Body of pancreas (tissue), 4 donors: ENCODE measurements at regions not wholly inside any gene's neighbourhood (a gene's known extent, or its start where the extent isn't known, plus 50 kb on each side); places are given as distances from the start of the nearest gene placed in this dataset.

ENCODE experiments used
- ATAC-seq: fragments of 150-250 bp; one replicate; pipeline ENCODE4 v1.9.1; 2016
- DNase-seq, 4 donors: peaks; one replicate each; pipeline ENCODE4 v3.0.0-alpha.2; 2019
- H3K27ac ChIP-seq, 4 donors: fragments of 200-600 bp; sonication (generic); 1 replicate in 3 of 4; 2 replicates in 1 of 4; pipeline versions ENCODE4 v1.5.1 to v1.6.1; 2016 to 2019; ENCODE audit warnings: mild to moderate bottlenecking in 1 of 4, mixed read lengths in 1 of 4, moderate library complexity in 1 of 4
- H3K27me3 ChIP-seq, 2 donors: fragments of 200-600 bp; sonication (generic); one replicate each; pipeline ENCODE4 v1.6.0; 2016; ENCODE audit warnings: mild to moderate bottlenecking in 1 of 2
- H3K36me3 ChIP-seq, 2 donors: fragments of 200-600 bp; sonication (generic); replicated peaks in 1 of 2; 2 replicates each; pipeline ENCODE4 v1.5.1; 2016; ENCODE audit warnings: low read depth in 2 of 2; ENCODE audit not compliant: insufficient read depth in 1 of 2
- H3K4me1 ChIP-seq: fragments of 200-600 bp; sonication (generic); one replicate; pipeline ENCODE4 v1.6.0; 2016
- H3K4me3 ChIP-seq, 2 donors: fragments of 200-600 bp; sonication (generic); 1 replicate in 1 of 2; 2 replicates in 1 of 2; pipeline ENCODE4 v1.5.1; 2016 to 2019
- H3K9me3 ChIP-seq, 3 donors: fragments of 200-600 bp; sonication (generic); 1 replicate in 2 of 3; 2 replicates in 1 of 3; pipeline ENCODE4 v1.5.1; 2016
- CTCF ChIP-seq, 7 experiments: fragments of 450-650 bp in 4 of 7; fragments of 200-600 bp in 3 of 7; sonication (generic) in 3 of 7; IDR thresholded peaks; one replicate each; pipeline ENCODE4 v1.5.1; 2016 to 2019; ENCODE audit warnings: antibody characterized with exemption in 7 of 7
- POLR2A ChIP-seq, 3 donors: fragments of 450-650 bp; IDR thresholded peaks; one replicate each; pipeline ENCODE4 v1.6.1; 2016; ENCODE audit warnings: antibody characterized with exemption in 3 of 3, mild to moderate bottlenecking in 2 of 3
- WGBS, 2 donors: methylation state at CpG; one replicate each; pipeline ENCODE4 v1.1.5; 2017; 5-methylcytosine and 5-hydroxymethylcytosine counted together
- intact Hi-C: fragments of 100-400 bp; cut with DNase I; formaldehyde crosslinking; loops from one replicate; pipeline ENCODE4 v1.15.1; 2023

GRCh38 chr4:89563431-89563830 is 255.8 kb upstream of the GPRIN3 start:
- WGBS, 2 donors = 29 to 36% methylated on average over 2 of the region's 2 CpGs
- TF ChIP-seq POLR2A (IDR thresholded peaks at IDR 0.05) (no peak), CTCF (IDR thresholded peaks at IDR 0.05) (no peak)
- intact Hi-C loops = no loop called here
- DNase-seq (peak in 1 of 4 donors; percentile 8), ATAC-seq (peak; percentile 50)
- no peaks in the 10 kb centered on the region for H3K9me3 ChIP-seq
- H3K4me3 ChIP-seq = no peak overlapping the region
- H3K36me3 ChIP-seq = no peaks in the 10 kb centered on the region
- H3K27me3 ChIP-seq = no peaks in the 10 kb centered on the region
- no peaks in the 10 kb centered on the region for H3K4me1 ChIP-seq
- no peak overlapping the region for H3K27ac ChIP-seq

- Histone ChIP-seq H3K27me3 (no peaks in the 10 kb centered on the region), H3K27ac (no peak overlapping the region), H3K4me3 (no peak overlapping the region), H3K4me1 (no peaks in the 10 kb centered on the region), H3K36me3 (no peaks in the 10 kb centered on the region), H3K9me3 (no peaks in the 10 kb centered on the region)
- no peak for TF ChIP-seq POLR2A (IDR thresholded peaks at IDR 0.05)
- no peak for TF ChIP-seq CTCF (IDR thresholded peaks at IDR 0.05)
- WGBS, 2 donors = 74 to 77% methylated on average over 3 of the region's 3 CpGs
- intact Hi-C loops = no loop called here
- ATAC-seq = no peak
- no peak for DNase-seq
These were observed 255.1 kb upstream of the GPRIN3 start for GRCh38 chr4:89562746-89563145.

- no peak for ATAC-seq
- no peak for DNase-seq
- H3K36me3 ChIP-seq = no peaks in the 10 kb centered on the region
- no peak overlapping the region for H3K4me3 ChIP-seq
- 85 to 98% methylated on average over 2 of the region's 2 CpGs for WGBS, 2 donors
- H3K27ac ChIP-seq = no peak overlapping the region
- intact Hi-C loops = no loop called here
- no peaks in the 10 kb centered on the region for H3K9me3 ChIP-seq
- no peak for TF ChIP-seq POLR2A (IDR thresholded peaks at IDR 0.05)
- TF ChIP-seq CTCF (IDR thresholded peaks at IDR 0.05) = no peak
- no peaks in the 10 kb centered on the region for H3K4me1 ChIP-seq
- no peaks in the 10 kb centered on the region for H3K27me3 ChIP-seq
These were observed 253.4 kb upstream of the GPRIN3 start for GRCh38 chr4:89561048-89561447.

GRCh38 chr4:89558147-89558546 is 250.5 kb upstream of the GPRIN3 start:
- intact Hi-C loops = no loop called here
- H3K27me3 ChIP-seq = no peaks in the 10 kb centered on the region
- H3K4me3 ChIP-seq = no peak overlapping the region
- no peaks in the 10 kb centered on the region for H3K4me1 ChIP-seq
- TF ChIP-seq POLR2A (IDR thresholded peaks at IDR 0.05) = no peak
- peak in 1 of 7 experiments; percentile 14 for TF ChIP-seq CTCF (IDR thresholded peaks at IDR 0.05)
- no peaks in the 10 kb centered on the region for H3K9me3 ChIP-seq
- ATAC-seq (no peak), DNase-seq (no peak)
- no peak overlapping the region for H3K27ac ChIP-seq
- WGBS, 2 donors = 59 to 82% methylated on average over 1 of the region's 1 CpG
- no peaks in the 10 kb centered on the region for H3K36me3 ChIP-seq

- ATAC-seq = no peak
- no peak for TF ChIP-seq POLR2A (IDR thresholded peaks at IDR 0.05)
- TF ChIP-seq CTCF (IDR thresholded peaks at IDR 0.05) = no peak
- intact Hi-C loops = no loop called here
- 59% methylated on average over 4 of the region's 4 CpGs for WGBS, 2 donors
- no peak overlapping the region for H3K27ac ChIP-seq
- no peaks in the 10 kb centered on the region for H3K36me3 ChIP-seq
- no peak overlapping the region for H3K4me3 ChIP-seq
- H3K4me1 ChIP-seq = no peaks in the 10 kb centered on the region
- H3K27me3 ChIP-seq = no peaks in the 10 kb centered on the region
- no peak for DNase-seq
- H3K9me3 ChIP-seq = no peaks in the 10 kb centered on the region
These were observed 249.2 kb upstream of the GPRIN3 start for GRCh38 chr4:89556601-89557305.
